A673 (cell line): ENCODE measurements at regions not wholly inside any gene's neighbourhood (a gene's known extent, or its start where the extent isn't known, plus 50 kb on each side); places are given as distances from the start of the nearest gene placed in this dataset.

Source experiments
- EZH2 ChIP-seq: fragments of 200-600 bp; sonication (generic); IDR thresholded peaks from 2 replicates; pipeline ENCODE4 v1.6.1; 2017; ENCODE audit warnings: borderline replicate concordance, low read depth, mild to moderate bottlenecking, mixed read lengths, antibody characterized with exemption, low read length; ENCODE audit not compliant: poor library complexity, severe bottlenecking
- TF ChIP-seq, protein P1 (sequence below): fragments of 300-800, 200-600 bp; sonication (generic); conservative IDR thresholded peaks from 2 replicates; pipeline ENCODE4 v1.5.1; 2017; ENCODE audit warnings: low read depth, mild to moderate bottlenecking, antibody characterized with exemption, low read length, moderate library complexity, mixed read lengths

GRCh38 chr11:28900427-28900826 is 792.2 kb downstream of the METTL15 start:
- TF ChIP-seq, protein P1, sequence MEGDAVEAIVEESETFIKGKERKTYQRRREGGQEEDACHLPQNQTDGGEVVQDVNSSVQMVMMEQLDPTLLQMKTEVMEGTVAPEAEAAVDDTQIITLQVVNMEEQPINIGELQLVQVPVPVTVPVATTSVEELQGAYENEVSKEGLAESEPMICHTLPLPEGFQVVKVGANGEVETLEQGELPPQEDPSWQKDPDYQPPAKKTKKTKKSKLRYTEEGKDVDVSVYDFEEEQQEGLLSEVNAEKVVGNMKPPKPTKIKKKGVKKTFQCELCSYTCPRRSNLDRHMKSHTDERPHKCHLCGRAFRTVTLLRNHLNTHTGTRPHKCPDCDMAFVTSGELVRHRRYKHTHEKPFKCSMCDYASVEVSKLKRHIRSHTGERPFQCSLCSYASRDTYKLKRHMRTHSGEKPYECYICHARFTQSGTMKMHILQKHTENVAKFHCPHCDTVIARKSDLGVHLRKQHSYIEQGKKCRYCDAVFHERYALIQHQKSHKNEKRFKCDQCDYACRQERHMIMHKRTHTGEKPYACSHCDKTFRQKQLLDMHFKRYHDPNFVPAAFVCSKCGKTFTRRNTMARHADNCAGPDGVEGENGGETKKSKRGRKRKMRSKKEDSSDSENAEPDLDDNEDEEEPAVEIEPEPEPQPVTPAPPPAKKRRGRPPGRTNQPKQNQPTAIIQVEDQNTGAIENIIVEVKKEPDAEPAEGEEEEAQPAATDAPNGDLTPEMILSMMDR = no peak
- no peak for TF ChIP-seq EZH2
